ENCODE measurements at regions not wholly inside any gene's neighbourhood (a gene's known extent, or its start where the extent isn't known, plus 50 kb on each side); places are given as distances from the start of the nearest gene placed in this dataset.

- TF ChIP-seq CREB1 (IDR thresholded peaks at IDR 0.05; ENCODE audit: low read depth): no peak
- no peak for TF ChIP-seq RAD21 (IDR thresholded peaks at IDR 0.05; ENCODE audit: low read depth)
- TF ChIP-seq YY1 (IDR thresholded peaks at IDR 0.05; ENCODE audit: low read depth): no peak
- no peak for TF ChIP-seq ZBTB7A (IDR thresholded peaks at IDR 0.05; ENCODE audit: low read depth)
- no peak for TF ChIP-seq TEAD4 (IDR thresholded peaks at IDR 0.05)
Measured at GRCh38 chr10:46231087-46231486, 55.7 kb upstream of the ANTXRL start.
